ENCODE measurements at regions not wholly inside any gene's neighbourhood (a gene's known extent, or its start where the extent isn't known, plus 50 kb on each side); places are given as distances from the start of the nearest gene placed in this dataset.

DNA sequence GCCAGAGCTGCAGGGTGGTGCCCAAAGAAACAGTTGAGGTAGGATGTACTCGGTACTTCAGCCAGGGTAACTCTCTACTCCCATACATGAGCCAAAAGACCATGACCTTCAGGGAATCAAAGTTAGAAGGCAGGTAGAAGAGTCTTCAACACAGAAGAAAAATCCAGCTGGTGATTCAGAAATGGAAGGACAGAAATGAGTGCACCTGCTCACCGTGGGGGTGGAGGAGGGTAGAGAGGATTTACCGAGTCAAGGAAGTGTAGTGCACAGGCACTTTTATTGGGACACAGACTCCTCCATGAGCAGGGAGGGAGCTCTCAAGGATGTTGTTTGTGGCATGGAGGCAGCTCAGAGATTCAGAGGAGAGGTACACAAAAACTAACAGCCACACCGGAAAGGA, 330.3 kb upstream of the PRDM1 start:
- TF ChIP-seq CTCF (conservative IDR thresholded peaks at IDR 0.05) (no peak), EZH2 (IDR thresholded peaks at IDR 0.05; ENCODE audit: low read depth) (no peak)

All from PC-9 (cell line).